AG04450 (cell line): ENCODE measurements at regions not wholly inside any gene's neighbourhood (a gene's known extent, or its start where the extent isn't known, plus 50 kb on each side); places are given as distances from the start of the nearest gene placed in this dataset.

ENCODE experiments used
- CTCF ChIA-PET: fragments of 300-600, 350-600 bp; formaldehyde crosslinking; extraction: SDS; loops from one replicate; lab custom pipeline; 2022; ENCODE audit warnings: antibody characterized with exemption, inconsistent platforms; lab: Charles Lee
- POLR2A ChIA-PET: fragments of 350-600 bp; formaldehyde crosslinking; extraction: SDS; loops from one replicate; lab custom pipeline; 2021; ENCODE audit warnings: antibody characterized with exemption, inconsistent platforms; lab: Yijun Ruan, JAX
- DNase-seq: peaks from one replicate; pipeline ENCODE4 v3.0.0-alpha.2; 2011; ENCODE audit warnings: low read depth, low spot score
- H3K27ac ChIP-seq: one replicate; pipeline ENCODE4 v1.5.1; 2012; ENCODE audit warnings: low read depth, low read length, control low read depth
- H3K27me3 ChIP-seq: one replicate; pipeline ENCODE4 v1.6.0; 2012; ENCODE audit warnings: low read length; ENCODE audit not compliant: control insufficient read depth, insufficient read depth
- H3K4me3 ChIP-seq: 2 replicates; pipeline ENCODE4 v1.5.1; 2011; ENCODE audit warnings: mild to moderate bottlenecking, low read depth, low read length, control low read depth
- H3K9me3 ChIP-seq: 2 replicates; pipeline ENCODE4 v1.5.1; 2012; ENCODE audit warnings: low read length; ENCODE audit not compliant: control insufficient read depth, insufficient read depth
- CTCF ChIP-seq: IDR thresholded peaks from 2 replicates; pipeline ENCODE4 v1.5.1; 2011; ENCODE audit warnings: low read depth, low read length, control low read depth, inconsistent platforms

- POLR2A ChIA-PET = no interaction called here
- no peak overlapping the region for H3K27ac ChIP-seq
- no peak for TF ChIP-seq CTCF
- CTCF ChIA-PET = no interaction called here
- H3K27me3 ChIP-seq = no peaks in the 10 kb centered on the region
- no peak for DNase-seq
- H3K9me3 ChIP-seq = no peaks in the 10 kb centered on the region; the same call in 1 of the 2 replicates
- no peak overlapping the region for H3K4me3 ChIP-seq
Measured at GRCh38 chr1:229867726-229868125, 199.3 kb upstream of the GALNT2 start.

- POLR2A ChIA-PET = no interaction called here
- Histone ChIP-seq H3K27ac (no peak overlapping the region), H3K4me3 (no peak overlapping the region), H3K27me3 (no peaks in the 10 kb centered on the region), H3K9me3 (no peaks in the 10 kb centered on the region; the same call in 1 of the 2 replicates)
- TF ChIP-seq CTCF = no peak
- no peak for DNase-seq
- CTCF ChIA-PET = interaction anchor here (0.7 kb wide), 1 partner anchor 310 kb away, joined by 3 read pairs; no protein-coding TSS in a partner anchor
Measured at GRCh38 chr1:229869240-229869639, 197.8 kb upstream of the GALNT2 start.

- no peak overlapping the region for H3K4me3 ChIP-seq
- ChIA-PET CTCF (no interaction called here), POLR2A (no interaction called here)
- no peak for DNase-seq
- no peaks in the 10 kb centered on the region; the same call in 1 of the 2 replicates for H3K9me3 ChIP-seq
- no peaks in the 10 kb centered on the region for H3K27me3 ChIP-seq
- no peak overlapping the region for H3K27ac ChIP-seq
- no peak for TF ChIP-seq CTCF
Measured at GRCh38 chr1:229869687-229870086, 197.4 kb upstream of the GALNT2 start.

GRCh38 chr1:229870381-229870780 lies 196.7 kb upstream of the GALNT2 start:
- no peak overlapping the region for H3K27ac ChIP-seq

More at GRCh38 chr1:229870381-229870780, 196.7 kb upstream of the GALNT2 start:
- no peak for DNase-seq
- CTCF ChIA-PET = no interaction called here
- Histone ChIP-seq H3K27me3 (no peaks in the 10 kb centered on the region), H3K4me3 (no peak overlapping the region), H3K9me3 (no peaks in the 10 kb centered on the region; the same call in 1 of the 2 replicates)
- POLR2A ChIA-PET = no interaction called here
- no peak for TF ChIP-seq CTCF
